GM10266 (cell line): ENCODE measurements at regions not wholly inside any gene's neighbourhood (a gene's known extent, or its start where the extent isn't known, plus 50 kb on each side); places are given as distances from the start of the nearest gene placed in this dataset.
"Not testable (repeated sequence)": the region's sequence is repeated elsewhere in the genome, so short reads cannot be mapped to it uniquely, and the experiment has no call there.

ENCODE experiments used
- DNase-seq: peaks from one replicate; pipeline ENCODE4 v3.0.0; 2012; ENCODE audit errors: extremely low spot score
- TF ChIP-seq, protein P1 (sequence below): IDR thresholded peaks from 2 replicates; pipeline ENCODE4 v1.5.1; 2012; ENCODE audit warnings: mild to moderate bottlenecking, low read depth; ENCODE audit not compliant: control insufficient read depth, insufficient read depth; ENCODE audit errors: missing control alignments

GRCh38 chr3:103203441-103203840 lies 768.6 kb downstream of the ZPLD1 start:
- no peak for DNase-seq
- TF ChIP-seq, protein P1, sequence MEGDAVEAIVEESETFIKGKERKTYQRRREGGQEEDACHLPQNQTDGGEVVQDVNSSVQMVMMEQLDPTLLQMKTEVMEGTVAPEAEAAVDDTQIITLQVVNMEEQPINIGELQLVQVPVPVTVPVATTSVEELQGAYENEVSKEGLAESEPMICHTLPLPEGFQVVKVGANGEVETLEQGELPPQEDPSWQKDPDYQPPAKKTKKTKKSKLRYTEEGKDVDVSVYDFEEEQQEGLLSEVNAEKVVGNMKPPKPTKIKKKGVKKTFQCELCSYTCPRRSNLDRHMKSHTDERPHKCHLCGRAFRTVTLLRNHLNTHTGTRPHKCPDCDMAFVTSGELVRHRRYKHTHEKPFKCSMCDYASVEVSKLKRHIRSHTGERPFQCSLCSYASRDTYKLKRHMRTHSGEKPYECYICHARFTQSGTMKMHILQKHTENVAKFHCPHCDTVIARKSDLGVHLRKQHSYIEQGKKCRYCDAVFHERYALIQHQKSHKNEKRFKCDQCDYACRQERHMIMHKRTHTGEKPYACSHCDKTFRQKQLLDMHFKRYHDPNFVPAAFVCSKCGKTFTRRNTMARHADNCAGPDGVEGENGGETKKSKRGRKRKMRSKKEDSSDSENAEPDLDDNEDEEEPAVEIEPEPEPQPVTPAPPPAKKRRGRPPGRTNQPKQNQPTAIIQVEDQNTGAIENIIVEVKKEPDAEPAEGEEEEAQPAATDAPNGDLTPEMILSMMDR = no peak

GRCh38 chr3:103210583-103210982 lies 775.8 kb downstream of the ZPLD1 start:
- DNase-seq = no peak
- TF ChIP-seq, protein P1 = no peak

DNA sequence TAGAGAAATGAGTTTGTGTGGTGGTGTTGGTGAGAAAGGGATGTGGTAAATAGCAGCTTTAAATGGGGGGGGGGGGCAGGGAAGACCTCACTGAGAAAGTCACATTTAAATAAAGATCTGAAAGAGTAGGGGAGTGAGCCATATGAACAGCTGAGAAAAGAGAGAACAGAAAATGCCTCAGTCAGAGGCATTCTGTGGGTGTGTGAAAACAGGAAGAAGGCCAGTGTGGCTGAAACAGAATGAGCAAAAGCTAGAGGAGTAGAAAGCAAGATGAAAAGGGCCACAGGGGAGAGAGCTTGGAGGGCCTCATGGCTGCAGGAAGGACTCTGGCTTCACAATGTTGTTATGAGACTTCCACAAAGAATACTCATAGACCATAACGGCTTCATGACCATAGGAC lies 783.3 kb downstream of the ZPLD1 start:
- TF ChIP-seq, protein P1 = no peak
- peak; percentile 68 for DNase-seq

- DNase-seq = peak; percentile 28
- TF ChIP-seq, protein P1 = no peak
These were observed 784.0 kb downstream of the ZPLD1 start for GRCh38 chr3:103218793-103219192.

GRCh38 chr3:103227651-103228050 lies 792.8 kb downstream of the ZPLD1 start:
- no peak for DNase-seq
- TF ChIP-seq, protein P1 = no peak

DNA sequence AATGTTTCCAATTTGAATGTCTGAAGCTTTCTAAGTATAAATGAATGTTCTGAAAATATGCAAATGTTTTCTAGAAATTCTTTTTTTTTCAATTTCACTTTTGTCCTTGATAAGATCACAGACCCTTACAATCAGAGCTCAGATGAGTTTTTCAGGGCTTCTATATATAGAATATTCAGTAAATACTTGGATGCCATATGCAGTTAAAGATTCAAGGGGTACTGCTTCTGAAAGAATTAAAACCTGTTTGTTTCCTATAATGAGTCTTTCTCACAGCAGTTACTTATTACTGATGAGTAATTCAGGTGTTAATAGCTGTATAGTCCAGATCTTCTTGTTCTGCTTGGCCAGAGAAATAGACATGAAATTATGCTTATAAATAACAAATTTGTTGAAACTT lies 812.6 kb downstream of the ZPLD1 start:
- DNase-seq = no peak
- TF ChIP-seq, protein P1 = no peak

- DNase-seq = not testable (repeated sequence)
These were observed 820.0 kb downstream of the ZPLD1 start for GRCh38 chr3:103254827-103255226.

DNA sequence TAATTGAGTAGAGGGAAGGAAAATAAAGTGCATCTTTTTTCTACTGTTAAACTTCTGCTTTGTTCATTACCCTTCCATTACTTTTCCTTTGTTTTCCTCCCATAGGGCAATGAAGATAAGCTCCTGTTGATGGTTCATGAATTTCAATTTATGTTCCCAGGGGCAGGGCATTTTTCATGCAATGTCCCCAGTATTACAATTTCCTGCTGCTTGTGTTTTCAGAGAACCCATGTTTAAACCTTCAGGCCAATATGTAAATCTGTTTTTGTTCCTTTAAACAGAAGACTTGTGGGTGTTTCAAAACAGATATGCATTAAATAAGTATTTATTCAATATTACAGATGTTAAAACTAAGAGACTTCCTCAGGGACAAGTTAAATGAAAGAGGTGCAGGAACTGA lies 834.5 kb downstream of the ZPLD1 start:
- TF ChIP-seq, protein P1 = no peak
- no peak for DNase-seq
